PC-9 (cell line): ENCODE measurements at regions not wholly inside any gene's neighbourhood (a gene's known extent, or its start where the extent isn't known, plus 50 kb on each side); places are given as distances from the start of the nearest gene placed in this dataset.

ENCODE experiments used
- EZH2 ChIP-seq: fragments of 200-600 bp; sonication (generic); IDR thresholded peaks from 2 replicates; pipeline ENCODE4 v1.8.0; 2017; ENCODE audit warnings: antibody characterized with exemption, low read depth
- TF ChIP-seq, protein P1 (sequence below): fragments of 200-600 bp; sonication (generic); conservative IDR thresholded peaks from 2 replicates; pipeline ENCODE4 v1.6.1; 2017; ENCODE audit warnings: mixed run types, antibody characterized with exemption, mild to moderate bottlenecking, moderate library complexity

DNA sequence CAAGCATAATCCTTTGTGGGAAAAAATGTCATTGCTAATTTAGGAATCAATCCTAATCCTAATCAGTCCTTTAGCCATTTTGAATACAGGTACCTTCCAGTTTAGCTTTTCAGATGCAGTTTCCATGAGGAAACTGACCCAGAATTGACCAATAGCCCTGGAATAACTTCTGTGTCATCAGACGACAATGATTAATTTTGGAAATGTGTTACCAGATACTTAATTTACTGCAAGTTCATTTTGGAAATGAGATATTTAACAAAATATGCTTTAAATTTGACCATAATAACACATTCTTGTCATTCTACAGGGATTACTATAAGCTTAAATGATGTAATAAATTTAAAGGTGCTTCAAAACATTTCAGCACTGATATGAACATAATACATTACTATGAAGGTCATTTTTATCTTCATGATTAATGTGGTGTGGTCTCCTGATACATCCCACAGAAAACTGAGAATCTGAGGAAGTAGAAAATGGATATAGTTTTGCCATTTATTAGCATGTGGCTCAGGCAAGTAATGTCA lies 129.8 kb upstream of the SH3BP4 start:
- TF ChIP-seq, protein P1, sequence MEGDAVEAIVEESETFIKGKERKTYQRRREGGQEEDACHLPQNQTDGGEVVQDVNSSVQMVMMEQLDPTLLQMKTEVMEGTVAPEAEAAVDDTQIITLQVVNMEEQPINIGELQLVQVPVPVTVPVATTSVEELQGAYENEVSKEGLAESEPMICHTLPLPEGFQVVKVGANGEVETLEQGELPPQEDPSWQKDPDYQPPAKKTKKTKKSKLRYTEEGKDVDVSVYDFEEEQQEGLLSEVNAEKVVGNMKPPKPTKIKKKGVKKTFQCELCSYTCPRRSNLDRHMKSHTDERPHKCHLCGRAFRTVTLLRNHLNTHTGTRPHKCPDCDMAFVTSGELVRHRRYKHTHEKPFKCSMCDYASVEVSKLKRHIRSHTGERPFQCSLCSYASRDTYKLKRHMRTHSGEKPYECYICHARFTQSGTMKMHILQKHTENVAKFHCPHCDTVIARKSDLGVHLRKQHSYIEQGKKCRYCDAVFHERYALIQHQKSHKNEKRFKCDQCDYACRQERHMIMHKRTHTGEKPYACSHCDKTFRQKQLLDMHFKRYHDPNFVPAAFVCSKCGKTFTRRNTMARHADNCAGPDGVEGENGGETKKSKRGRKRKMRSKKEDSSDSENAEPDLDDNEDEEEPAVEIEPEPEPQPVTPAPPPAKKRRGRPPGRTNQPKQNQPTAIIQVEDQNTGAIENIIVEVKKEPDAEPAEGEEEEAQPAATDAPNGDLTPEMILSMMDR, result no peak
- TF ChIP-seq EZH2, result no peak
